ENCODE measurements at regions not wholly inside any gene's neighbourhood (a gene's known extent, or its start where the extent isn't known, plus 50 kb on each side); places are given as distances from the start of the nearest gene placed in this dataset.

- TF ChIP-seq GATA3 (IDR thresholded peaks at IDR 0.05; ENCODE audit: low read depth, low read length) (no peak), GATA2 (IDR thresholded peaks at IDR 0.05; ENCODE audit: low read depth, low read length) (no peak)
These were observed 117.0 kb downstream of the FANCF start for GRCh38 chr11:22508665-22509064.
